ENCODE measurements at regions not wholly inside any gene's neighbourhood (a gene's known extent, or its start where the extent isn't known, plus 50 kb on each side); places are given as distances from the start of the nearest gene placed in this dataset.
A peak's percentile ranks its signal among the peaks of the same experiment; 100 is the strongest.

DNA sequence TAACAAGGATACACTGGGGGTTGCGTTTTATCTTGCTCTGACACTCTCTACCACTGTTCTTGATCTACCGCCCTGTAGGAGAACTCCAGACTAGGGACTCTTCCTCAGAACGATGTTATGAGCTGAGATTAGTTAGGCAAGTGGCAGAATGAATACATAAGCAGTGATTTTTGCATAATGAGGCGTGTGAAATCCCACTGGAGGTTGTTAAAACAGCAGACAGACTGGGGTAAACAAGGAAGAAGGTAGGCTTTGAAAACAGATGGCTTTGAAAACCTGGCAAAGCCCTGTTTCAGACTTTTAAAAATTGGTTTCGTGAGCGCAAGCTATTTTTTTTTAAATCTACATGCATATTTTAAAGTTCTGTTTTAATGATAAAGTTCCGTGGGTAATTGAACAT, 785.2 kb downstream of the TYW1 start:
- Histone ChIP-seq H3K27me3 (no peaks in the 10 kb centered on the region), H3K9me3 (no peaks in the 10 kb centered on the region), H3K4me1 (ENCODE audit: insufficient read depth) (no peaks in the 10 kb centered on the region), H3K4me3 (no peak overlapping the region), H3K27ac (no peak overlapping the region), H3K36me3 (no peaks in the 10 kb centered on the region)
- intact Hi-C loops (cut with DNase I) = no loop called here
- WGBS, 3 donors = 80 to 86% (median 86%) methylated on average over 7 of the region's 7 CpGs
- no peak for TF ChIP-seq EP300 (IDR thresholded peaks at IDR 0.05)
- no peak for TF ChIP-seq POLR2A (IDR thresholded peaks at IDR 0.05)
- TF ChIP-seq, protein P1, sequence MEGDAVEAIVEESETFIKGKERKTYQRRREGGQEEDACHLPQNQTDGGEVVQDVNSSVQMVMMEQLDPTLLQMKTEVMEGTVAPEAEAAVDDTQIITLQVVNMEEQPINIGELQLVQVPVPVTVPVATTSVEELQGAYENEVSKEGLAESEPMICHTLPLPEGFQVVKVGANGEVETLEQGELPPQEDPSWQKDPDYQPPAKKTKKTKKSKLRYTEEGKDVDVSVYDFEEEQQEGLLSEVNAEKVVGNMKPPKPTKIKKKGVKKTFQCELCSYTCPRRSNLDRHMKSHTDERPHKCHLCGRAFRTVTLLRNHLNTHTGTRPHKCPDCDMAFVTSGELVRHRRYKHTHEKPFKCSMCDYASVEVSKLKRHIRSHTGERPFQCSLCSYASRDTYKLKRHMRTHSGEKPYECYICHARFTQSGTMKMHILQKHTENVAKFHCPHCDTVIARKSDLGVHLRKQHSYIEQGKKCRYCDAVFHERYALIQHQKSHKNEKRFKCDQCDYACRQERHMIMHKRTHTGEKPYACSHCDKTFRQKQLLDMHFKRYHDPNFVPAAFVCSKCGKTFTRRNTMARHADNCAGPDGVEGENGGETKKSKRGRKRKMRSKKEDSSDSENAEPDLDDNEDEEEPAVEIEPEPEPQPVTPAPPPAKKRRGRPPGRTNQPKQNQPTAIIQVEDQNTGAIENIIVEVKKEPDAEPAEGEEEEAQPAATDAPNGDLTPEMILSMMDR (IDR thresholded peaks at IDR 0.05) = no peak
- no peak for DNase-seq

DNA sequence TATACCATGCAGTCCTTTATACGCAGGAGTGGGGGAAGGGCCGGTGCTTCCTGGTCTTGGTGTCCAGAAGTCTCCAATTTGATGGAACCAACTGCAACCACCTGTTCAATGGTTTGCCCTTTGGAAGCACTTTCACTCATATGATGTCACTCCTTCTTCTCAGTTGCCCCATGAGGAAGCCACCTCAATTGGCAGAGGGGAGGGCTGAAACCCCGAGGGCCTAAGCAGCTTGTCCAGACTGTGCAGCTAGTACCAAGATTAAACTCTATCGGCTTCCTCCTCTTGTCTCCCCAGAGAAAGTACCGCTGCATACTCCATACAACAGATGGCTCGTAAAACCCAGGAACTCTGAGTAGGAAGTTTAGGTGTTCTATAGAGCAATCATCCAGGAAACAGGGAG, 789.4 kb downstream of the TYW1 start:
- H3K4me1 ChIP-seq (ENCODE audit: insufficient read depth) = peaks cover 1% of the 10 kb centered on the region
- no peaks in the 10 kb centered on the region for H3K27me3 ChIP-seq
- H3K27ac ChIP-seq = no peak overlapping the region
- intact Hi-C loops (cut with DNase I) = no loop called here
- no peaks in the 10 kb centered on the region for H3K9me3 ChIP-seq
- no peaks in the 10 kb centered on the region for H3K36me3 ChIP-seq
- DNase-seq = no peak
- WGBS, 3 donors = 93 to 96% (median 94%) methylated on average over 6 of the region's 6 CpGs
- TF ChIP-seq EP300 (IDR thresholded peaks at IDR 0.05) = no peak
- TF ChIP-seq POLR2A (IDR thresholded peaks at IDR 0.05) = no peak
- TF ChIP-seq, protein P1 (IDR thresholded peaks at IDR 0.05) = no peak
- H3K4me3 ChIP-seq = no peak overlapping the region

GRCh38 chr7:67788669-67789068, 792.0 kb downstream of the TYW1 start:
- 25 to 36% (median 29%) methylated on average over 11 of the region's 11 CpGs for WGBS, 3 donors
- TF ChIP-seq POLR2A (IDR thresholded peaks at IDR 0.05) (no peak), EP300 (IDR thresholded peaks at IDR 0.05) (no peak)
- TF ChIP-seq, protein P1 (IDR thresholded peaks at IDR 0.05) = no peak
- Histone ChIP-seq H3K27ac (no peak overlapping the region), H3K4me1 (ENCODE audit: insufficient read depth) (peaks cover 1% of the 10 kb centered on the region), H3K9me3 (no peaks in the 10 kb centered on the region), H3K36me3 (no peaks in the 10 kb centered on the region), H3K4me3 (no peak overlapping the region), H3K27me3 (no peaks in the 10 kb centered on the region)
- intact Hi-C loops (cut with DNase I) = no loop called here
- peak in 1 of 5 donors; percentile 43 for DNase-seq

DNA sequence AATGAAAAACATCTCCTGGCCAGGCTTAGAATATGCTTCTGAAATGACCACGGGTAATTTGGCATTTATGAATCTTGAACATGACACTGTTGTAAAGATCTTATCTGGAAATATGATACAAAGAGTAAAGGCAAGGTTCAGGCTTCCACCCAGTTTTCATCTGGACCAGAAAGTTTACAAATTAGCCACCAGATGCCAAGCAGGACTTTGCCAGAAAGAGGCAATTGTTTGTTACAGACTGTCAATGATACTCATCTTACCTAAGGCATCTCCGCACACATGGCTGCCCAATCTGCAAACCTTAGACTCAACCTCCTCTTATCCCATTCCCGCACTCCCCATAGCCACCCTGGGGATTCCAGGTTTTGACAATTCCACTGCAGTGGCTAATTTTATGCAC, 795.3 kb downstream of the TYW1 start:
- Histone ChIP-seq H3K27me3 (no peaks in the 10 kb centered on the region), H3K36me3 (no peaks in the 10 kb centered on the region), H3K4me1 (ENCODE audit: insufficient read depth) (peaks cover 1% of the 10 kb centered on the region), H3K4me3 (no peak overlapping the region), H3K9me3 (no peaks in the 10 kb centered on the region), H3K27ac (no peak overlapping the region)
- 88 to 94% (median 92%) methylated on average over 3 of the region's 3 CpGs for WGBS, 3 donors
- intact Hi-C loops (cut with DNase I) = no loop called here
- DNase-seq = no peak
- TF ChIP-seq, protein P1 (IDR thresholded peaks at IDR 0.05) = no peak
- TF ChIP-seq POLR2A (IDR thresholded peaks at IDR 0.05) (no peak), EP300 (IDR thresholded peaks at IDR 0.05) (no peak)

DNA sequence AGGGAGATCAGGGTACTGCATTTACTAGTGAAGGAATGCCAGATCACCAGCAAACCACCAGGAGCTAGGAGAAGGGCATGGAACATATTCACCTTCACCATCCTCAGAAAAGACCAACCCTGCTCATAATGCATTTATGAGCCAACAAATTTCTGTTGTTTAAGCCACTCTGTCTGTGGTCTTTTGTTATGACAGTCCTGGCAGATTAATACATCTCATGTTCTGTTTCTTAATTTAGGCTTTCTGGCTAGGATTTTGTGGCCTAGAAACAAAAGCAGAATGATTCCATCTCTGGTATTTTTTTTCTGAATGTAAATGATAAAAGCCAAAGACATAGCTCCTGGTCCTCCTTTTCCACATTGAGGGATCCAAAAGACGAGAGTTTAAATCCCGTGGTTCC, 797.9 kb downstream of the TYW1 start:
- Histone ChIP-seq H3K27me3 (no peaks in the 10 kb centered on the region), H3K36me3 (no peaks in the 10 kb centered on the region), H3K27ac (no peak overlapping the region), H3K4me3 (no peak overlapping the region), H3K4me1 (ENCODE audit: insufficient read depth) (no peaks in the 10 kb centered on the region), H3K9me3 (no peaks in the 10 kb centered on the region)
- TF ChIP-seq EP300 (IDR thresholded peaks at IDR 0.05) = no peak
- no peak for TF ChIP-seq POLR2A (IDR thresholded peaks at IDR 0.05)
- intact Hi-C loops (cut with DNase I) = no loop called here
- DNase-seq = no peak
- 66 to 80% (median 69%) methylated on average over 2 of the region's 2 CpGs for WGBS, 3 donors

Measured in ovary (tissue), 7 donors.